ENCODE measurements at regions not wholly inside any gene's neighbourhood (a gene's known extent, or its start where the extent isn't known, plus 50 kb on each side); places are given as distances from the start of the nearest gene placed in this dataset.

GRCh38 chr4:4599481-4600275 lies 57.8 kb upstream of the STX18 start:
- no peak for DNase-seq (ENCODE audit: low spot score)

DNA sequence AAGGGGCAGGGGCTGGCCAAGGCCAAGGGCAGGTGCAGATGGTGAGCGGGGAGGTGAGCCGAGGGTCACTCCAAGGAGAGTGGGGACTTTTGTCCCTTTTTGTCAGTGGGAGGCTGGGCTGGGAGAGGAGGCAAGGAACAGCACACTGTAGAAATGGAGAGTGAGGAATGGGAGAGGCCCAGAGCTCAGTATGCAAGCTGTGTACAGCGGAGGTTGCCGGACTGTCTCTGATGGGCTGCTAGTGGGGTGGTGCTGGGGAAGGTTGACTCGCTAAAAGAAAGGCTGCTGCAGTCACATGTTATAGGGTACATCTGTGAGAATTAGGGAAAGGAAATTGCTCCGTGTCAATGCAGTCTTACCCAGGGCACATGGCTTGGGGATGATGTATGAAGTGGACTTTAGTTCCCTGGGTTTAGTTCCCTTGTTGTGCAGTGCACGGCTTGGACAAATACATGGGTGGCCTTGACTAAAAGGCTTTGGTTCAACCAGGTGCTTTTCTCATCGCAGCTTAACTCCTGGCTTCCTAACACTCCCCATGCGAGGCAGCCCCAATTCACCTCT lies 57.1 kb upstream of the STX18 start:
- DNase-seq (ENCODE audit: low spot score): no peak

DNA sequence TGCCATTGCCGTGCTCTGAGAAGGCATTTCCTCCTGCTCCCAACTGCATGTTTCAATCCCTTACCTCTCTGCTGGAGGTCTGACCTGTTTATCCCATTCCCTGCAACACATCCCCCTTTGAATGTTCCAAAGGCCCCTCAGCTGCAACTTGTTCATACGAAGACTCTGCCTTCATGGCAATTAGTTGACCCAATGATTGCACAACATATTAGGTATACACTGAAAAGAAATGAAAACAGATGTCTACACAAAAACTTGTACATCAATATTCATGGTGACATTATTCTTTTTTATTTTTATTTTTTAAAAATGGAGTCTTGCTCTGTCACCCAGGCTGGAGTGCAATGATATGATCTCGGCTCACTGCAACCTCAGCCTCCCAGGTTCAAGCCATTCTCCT lies 54.9 kb upstream of the STX18 start:
- no peak for DNase-seq (ENCODE audit: low spot score)

DNA sequence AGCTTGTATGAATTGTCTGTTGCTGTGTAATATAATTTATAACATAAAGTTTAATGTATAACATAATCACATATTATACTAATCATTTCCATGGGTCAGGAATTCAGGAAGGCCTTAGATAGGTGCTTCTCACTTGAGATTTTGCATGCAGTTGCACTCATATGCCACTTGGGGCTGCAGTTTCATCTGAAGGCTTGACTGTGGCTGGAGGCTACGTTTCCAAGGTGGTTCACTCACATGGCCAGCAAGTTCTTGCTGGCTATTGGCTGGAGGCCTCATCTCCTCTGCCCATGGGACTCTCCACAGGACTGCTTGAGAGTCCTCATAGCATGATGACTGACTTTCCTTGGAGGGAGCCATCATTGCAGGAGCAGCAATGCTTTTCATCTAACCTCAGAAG lies 53.4 kb upstream of the STX18 start:
- DNase-seq (ENCODE audit: low spot score): no peak

DNA sequence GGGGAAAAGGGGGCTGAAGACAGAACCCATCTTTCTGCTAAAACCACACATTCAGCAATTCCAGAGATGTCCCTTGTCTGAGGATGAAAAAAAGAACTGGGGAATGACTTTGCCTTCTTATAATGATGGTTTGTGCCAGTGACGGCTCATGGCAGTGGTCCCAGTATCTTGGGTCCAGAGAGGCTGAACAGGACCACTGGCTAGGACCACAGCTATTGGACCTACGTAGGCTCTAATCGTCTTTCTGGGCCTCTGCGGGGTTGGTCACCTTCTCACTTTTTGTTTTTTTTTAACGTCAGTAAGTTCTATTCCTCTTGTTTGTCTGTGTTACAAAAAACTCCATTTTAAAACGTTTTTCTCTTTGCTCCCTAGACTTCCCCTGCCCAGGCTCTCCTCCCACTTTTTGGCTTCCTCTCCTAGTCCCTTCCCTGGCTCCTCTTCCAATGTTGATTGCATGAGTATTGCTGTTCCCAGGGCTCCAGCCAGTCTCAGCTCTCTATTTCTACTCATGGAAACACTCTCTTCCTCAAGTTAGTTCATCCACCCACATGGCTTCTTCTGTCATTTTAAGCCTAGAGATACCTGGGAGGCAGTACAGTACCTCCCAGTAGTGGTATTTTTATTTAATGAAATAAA lies 52.6 kb upstream of the STX18 start:
- DNase-seq (ENCODE audit: low spot score): no peak

GRCh38 chr4:4593596-4594284 lies 51.9 kb upstream of the STX18 start:
- no peak for DNase-seq (ENCODE audit: low spot score)

- no peak for DNase-seq (ENCODE audit: low spot score)
Observed at GRCh38 chr4:4592414-4592813, 50.6 kb upstream of the STX18 start.
